ENCODE measurements at regions not wholly inside any gene's neighbourhood (a gene's known extent, or its start where the extent isn't known, plus 50 kb on each side); places are given as distances from the start of the nearest gene placed in this dataset.

DNA sequence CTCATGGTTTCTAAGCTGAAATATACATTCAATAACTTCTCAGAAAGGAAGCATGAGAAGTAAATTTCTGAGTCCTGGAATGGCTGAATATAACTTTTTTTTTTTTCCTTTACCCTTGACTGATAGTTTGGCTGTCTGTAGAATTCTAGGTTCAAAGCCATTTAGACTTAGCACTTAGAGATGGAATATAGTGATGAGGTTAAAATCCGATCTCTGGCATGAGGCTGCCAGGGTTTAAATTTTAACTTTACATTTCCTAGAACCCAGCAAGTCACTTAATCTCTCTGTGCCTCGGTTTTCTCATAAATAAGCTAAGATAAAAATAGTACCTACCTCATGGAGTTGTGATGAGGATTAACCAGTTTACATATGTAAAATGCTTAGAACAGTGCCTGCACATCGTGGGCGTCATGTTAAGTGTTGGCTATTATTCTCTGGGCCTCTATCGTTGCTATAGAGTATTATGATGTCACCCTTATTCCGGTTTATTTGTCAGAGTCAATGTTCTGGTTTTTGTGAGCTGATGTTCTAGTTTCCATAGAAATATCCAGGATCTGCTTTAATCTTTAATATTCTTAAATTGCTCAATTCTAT lies 199.8 kb upstream of the TLE3 start:
- Histone ChIP-seq H4K20me1 (replicated peaks; ENCODE audit: control insufficient read depth, insufficient read depth, low read length) (no peaks in the 10 kb centered on the region; the same call in 1 of the 2 replicates), H3K27me3 (ENCODE audit: control insufficient read depth in 2 of 2, insufficient read depth in 2 of 2, low read length in 2 of 2) (peaks cover 0 to 14% of the 10 kb centered on the region in 2 experiments; a peak in 2 of 5 replicates), H3K9ac (ENCODE audit: insufficient read depth in 1 of 2, low read depth in 2 of 2, low read length in 2 of 2) (no peak overlapping the region), H3K9me3 (replicated peaks; ENCODE audit: control insufficient read depth, insufficient read depth, low read depth, low read length) (no peaks in the 10 kb centered on the region), H3K79me2 (ENCODE audit: control insufficient read depth, insufficient read depth, low read length) (no peaks in the 10 kb centered on the region), H3K36me3 (ENCODE audit: control insufficient read depth, insufficient read depth, low read length) (no peaks in the 10 kb centered on the region), H3K4me1 (replicated peaks in 1 of 2; ENCODE audit: control insufficient read depth in 2 of 2, insufficient read depth in 2 of 2, low read length in 2 of 2) (no peaks in the 10 kb centered on the region), H3K9me1 (ENCODE audit: control insufficient read depth, insufficient read depth, low read length) (no peaks in the 10 kb centered on the region), H3K27ac (ENCODE audit: extremely low read depth, low read depth, low read length) (no peak overlapping the region), H3K4me2 (ENCODE audit: insufficient read depth, low read length) (no peak overlapping the region), H3K4me3 (no peak overlapping the region), H2AFZ (ENCODE audit: low read depth, low read length) (no peak overlapping the region)
- ChIA-PET CTCF (ENCODE audit: low intra/inter-chr PET ratio) (no interaction called here), POLR2A (no interaction called here)
- TF ChIP-seq EZH2 (IDR thresholded peaks at IDR 0.05; ENCODE audit: borderline replicate concordance, low read depth, low read length), result no peak
- no peak for TF ChIP-seq ZNF699 (CRISPR knock-in tag; IDR thresholded peaks at IDR 0.05; ENCODE audit: insufficient replicate concordance)
- no peak for TF ChIP-seq SP2 (IDR thresholded peaks at IDR 0.05; ENCODE audit: extremely low read depth, low read depth, low read length, poor library complexity, severe bottlenecking)
- no peak for TF ChIP-seq TEAD1 (CRISPR knock-in tag; IDR thresholded peaks at IDR 0.05)
- TF ChIP-seq, protein P1, sequence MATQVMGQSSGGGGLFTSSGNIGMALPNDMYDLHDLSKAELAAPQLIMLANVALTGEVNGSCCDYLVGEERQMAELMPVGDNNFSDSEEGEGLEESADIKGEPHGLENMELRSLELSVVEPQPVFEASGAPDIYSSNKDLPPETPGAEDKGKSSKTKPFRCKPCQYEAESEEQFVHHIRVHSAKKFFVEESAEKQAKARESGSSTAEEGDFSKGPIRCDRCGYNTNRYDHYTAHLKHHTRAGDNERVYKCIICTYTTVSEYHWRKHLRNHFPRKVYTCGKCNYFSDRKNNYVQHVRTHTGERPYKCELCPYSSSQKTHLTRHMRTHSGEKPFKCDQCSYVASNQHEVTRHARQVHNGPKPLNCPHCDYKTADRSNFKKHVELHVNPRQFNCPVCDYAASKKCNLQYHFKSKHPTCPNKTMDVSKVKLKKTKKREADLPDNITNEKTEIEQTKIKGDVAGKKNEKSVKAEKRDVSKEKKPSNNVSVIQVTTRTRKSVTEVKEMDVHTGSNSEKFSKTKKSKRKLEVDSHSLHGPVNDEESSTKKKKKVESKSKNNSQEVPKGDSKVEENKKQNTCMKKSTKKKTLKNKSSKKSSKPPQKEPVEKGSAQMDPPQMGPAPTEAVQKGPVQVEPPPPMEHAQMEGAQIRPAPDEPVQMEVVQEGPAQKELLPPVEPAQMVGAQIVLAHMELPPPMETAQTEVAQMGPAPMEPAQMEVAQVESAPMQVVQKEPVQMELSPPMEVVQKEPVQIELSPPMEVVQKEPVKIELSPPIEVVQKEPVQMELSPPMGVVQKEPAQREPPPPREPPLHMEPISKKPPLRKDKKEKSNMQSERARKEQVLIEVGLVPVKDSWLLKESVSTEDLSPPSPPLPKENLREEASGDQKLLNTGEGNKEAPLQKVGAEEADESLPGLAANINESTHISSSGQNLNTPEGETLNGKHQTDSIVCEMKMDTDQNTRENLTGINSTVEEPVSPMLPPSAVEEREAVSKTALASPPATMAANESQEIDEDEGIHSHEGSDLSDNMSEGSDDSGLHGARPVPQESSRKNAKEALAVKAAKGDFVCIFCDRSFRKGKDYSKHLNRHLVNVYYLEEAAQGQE (IDR thresholded peaks at IDR 0.05; ENCODE audit: borderline replicate concordance), result no peak
- TF ChIP-seq, protein P1 (CRISPR knock-in tag; IDR thresholded peaks at IDR 0.05; ENCODE audit: low read depth), result no peak
- TF ChIP-seq POLR2G (IDR thresholded peaks at IDR 0.05; ENCODE audit: low read depth, low read length), result no peak
- TF ChIP-seq DMBX1 (CRISPR knock-in tag; IDR thresholded peaks at IDR 0.05; ENCODE audit: borderline replicate concordance), result no peak
- TF ChIP-seq TAF9B (IDR thresholded peaks at IDR 0.05; ENCODE audit: partially characterized antibody), result no peak
- TF ChIP-seq, protein P2, sequence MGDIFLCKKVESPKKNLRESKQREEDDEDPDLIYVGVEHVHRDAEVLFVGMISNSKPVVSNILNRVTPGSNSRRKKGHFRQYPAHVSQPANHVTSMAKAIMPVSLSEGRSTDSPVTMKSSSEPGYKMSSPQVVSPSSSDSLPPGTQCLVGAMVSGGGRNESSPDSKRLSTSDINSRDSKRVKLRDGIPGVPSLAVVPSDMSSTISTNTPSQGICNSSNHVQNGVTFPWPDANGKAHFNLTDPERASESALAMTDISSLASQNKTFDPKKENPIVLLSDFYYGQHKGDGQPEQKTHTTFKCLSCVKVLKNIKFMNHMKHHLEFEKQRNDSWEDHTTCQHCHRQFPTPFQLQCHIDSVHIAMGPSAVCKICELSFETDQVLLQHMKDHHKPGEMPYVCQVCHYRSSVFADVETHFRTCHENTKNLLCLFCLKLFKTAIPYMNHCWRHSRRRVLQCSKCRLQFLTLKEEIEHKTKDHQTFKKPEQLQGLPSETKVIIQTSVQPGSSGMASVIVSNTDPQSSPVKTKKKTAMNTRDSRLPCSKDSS (IDR thresholded peaks at IDR 0.05; ENCODE audit: low read depth, partially characterized antibody), result no peak
- TF ChIP-seq DNMT1 (IDR thresholded peaks at IDR 0.05), result no peak
- no peak for TF ChIP-seq CXXC5 (CRISPR knock-in tag; IDR thresholded peaks at IDR 0.05)
- no peak for DNase-seq (ENCODE audit: extremely low read depth in 1 of 4, low spot score in 3 of 4)
- no peak for ATAC-seq
- in situ Hi-C loops (cut with MboI) (no loop called here), intact Hi-C loops (cut with micrococcal nuclease) (no loop called here)
- no TSS peak for BruUV-seq (replicated peaks)
- no peak for FAIRE-seq
- 0% methylated on average over 6 of the region's 6 CpGs for WGBS (ENCODE audit: insufficient coverage, low coverage, missing lambda C conversion rate)
